A673 (cell line): ENCODE measurements at regions not wholly inside any gene's neighbourhood (a gene's known extent, or its start where the extent isn't known, plus 50 kb on each side); places are given as distances from the start of the nearest gene placed in this dataset.

Source experiments
- BruUV-seq: library from RNA; stranded (reverse); fragments of 400-500 nt; replicated peaks from 2 replicates; lab custom pipeline; 2021; lab: Mats Ljungman, UMichigan
- CTCF ChIA-PET: fragments of 300-600 bp; sonication (Branson Sonifier 250); formaldehyde crosslinking; loops from one replicate; lab custom pipeline; 2022; ENCODE audit warnings: antibody characterized with exemption; lab: Charles Lee
- POLR2A ChIA-PET: fragments of 300-600 bp; sonication (Branson Sonifier 250); formaldehyde crosslinking; loops from one replicate; lab custom pipeline; 2022; ENCODE audit warnings: antibody characterized with exemption; ENCODE audit not compliant: low non-redundant PET; lab: Charles Lee
- DNase-seq: peaks from one replicate; pipeline ENCODE4 v3.0.0-alpha.2; 2015; ENCODE audit warnings: low spot score
- H3K27ac ChIP-seq: fragments of 200-600 bp; sonication (generic); 2 replicates; pipeline ENCODE4 v1.5.1; 2016; ENCODE audit warnings: mixed run types, low read depth, mild to moderate bottlenecking, mixed read lengths, antibody characterized with exemption, low read length; ENCODE audit not compliant: poor library complexity, severe bottlenecking
- H3K27me3 ChIP-seq: fragments of 200-600 bp; sonication (generic); replicated peaks from 2 replicates; pipeline ENCODE4 v1.6.1; 2017; ENCODE audit warnings: mixed run types, low read depth, mild to moderate bottlenecking, mixed read lengths, antibody characterized with exemption, low read length; ENCODE audit not compliant: insufficient read depth, poor library complexity
- H3K36me3 ChIP-seq: fragments of 200-600 bp; sonication (generic); 2 replicates; pipeline ENCODE4 v1.6.1; 2016; ENCODE audit warnings: mixed run types, mild to moderate bottlenecking, mixed read lengths, antibody characterized with exemption, low read length; ENCODE audit not compliant: insufficient read depth, poor library complexity, severe bottlenecking
- H3K4me1 ChIP-seq: fragments of 200-600 bp; sonication (generic); 2 replicates; pipeline ENCODE4 v1.6.1; 2017; ENCODE audit warnings: mixed run types, mild to moderate bottlenecking, mixed read lengths, antibody characterized with exemption, low read length; ENCODE audit not compliant: insufficient read depth, poor library complexity, severe bottlenecking
- H3K4me3 ChIP-seq: fragments of 200-600 bp; sonication (generic); 2 replicates; pipeline ENCODE4 v1.5.1; 2016; ENCODE audit warnings: low read depth, mixed run types, mild to moderate bottlenecking, mixed read lengths, low read length; ENCODE audit not compliant: poor library complexity, severe bottlenecking
- H3K9me3 ChIP-seq: fragments of 200-600 bp; sonication (generic); 2 replicates; pipeline ENCODE4 v1.6.1; 2016; ENCODE audit warnings: mixed run types, low read depth, mild to moderate bottlenecking, mixed read lengths, antibody characterized with exemption, low read length; ENCODE audit not compliant: poor library complexity, severe bottlenecking
- EZH2 ChIP-seq: fragments of 200-600 bp; sonication (generic); IDR thresholded peaks from 2 replicates; pipeline ENCODE4 v1.6.1; 2017; ENCODE audit warnings: borderline replicate concordance, low read depth, mild to moderate bottlenecking, mixed read lengths, antibody characterized with exemption, low read length; ENCODE audit not compliant: poor library complexity, severe bottlenecking
- intact Hi-C: fragments of 100-400 bp; cut with micrococcal nuclease; formaldehyde crosslinking; loops from one replicate; pipeline ENCODE4 v1.10.0; 2022; ENCODE audit not compliant: unreplicated experiment
- TF ChIP-seq, protein P1 (sequence below): fragments of 300-800, 200-600 bp; sonication (generic); conservative IDR thresholded peaks from 2 replicates; pipeline ENCODE4 v1.5.1; 2017; ENCODE audit warnings: low read depth, mild to moderate bottlenecking, antibody characterized with exemption, low read length, moderate library complexity, mixed read lengths

DNA sequence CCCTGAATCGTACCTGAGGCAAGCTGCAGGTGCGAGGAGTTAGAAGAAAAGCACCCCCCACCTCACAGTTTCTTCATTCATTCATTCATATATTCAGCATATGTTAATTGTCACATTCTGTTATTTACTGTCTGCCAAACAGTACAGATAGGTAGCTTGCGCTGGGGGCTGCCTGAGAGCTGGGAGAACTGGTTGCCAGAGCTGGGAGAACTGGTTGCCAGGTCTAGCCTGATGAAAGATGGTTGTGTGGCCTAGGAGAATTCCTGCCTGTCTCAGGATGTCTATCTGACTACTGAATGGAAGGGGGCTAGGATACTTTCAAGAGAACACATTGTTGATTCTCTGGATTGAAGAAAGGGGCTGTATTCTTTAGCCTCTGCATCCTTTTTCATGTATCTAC is 225.9 kb upstream of the POU3F1 start:
- DNase-seq: no peak
- H3K4me3 ChIP-seq: no peak overlapping the region
- intact Hi-C loops: no loop called here
- no peak overlapping the region for H3K27ac ChIP-seq
- no peaks in the 10 kb centered on the region for H3K4me1 ChIP-seq
- POLR2A ChIA-PET: no interaction called here
- TF ChIP-seq EZH2: no peak
- TF ChIP-seq, protein P1, sequence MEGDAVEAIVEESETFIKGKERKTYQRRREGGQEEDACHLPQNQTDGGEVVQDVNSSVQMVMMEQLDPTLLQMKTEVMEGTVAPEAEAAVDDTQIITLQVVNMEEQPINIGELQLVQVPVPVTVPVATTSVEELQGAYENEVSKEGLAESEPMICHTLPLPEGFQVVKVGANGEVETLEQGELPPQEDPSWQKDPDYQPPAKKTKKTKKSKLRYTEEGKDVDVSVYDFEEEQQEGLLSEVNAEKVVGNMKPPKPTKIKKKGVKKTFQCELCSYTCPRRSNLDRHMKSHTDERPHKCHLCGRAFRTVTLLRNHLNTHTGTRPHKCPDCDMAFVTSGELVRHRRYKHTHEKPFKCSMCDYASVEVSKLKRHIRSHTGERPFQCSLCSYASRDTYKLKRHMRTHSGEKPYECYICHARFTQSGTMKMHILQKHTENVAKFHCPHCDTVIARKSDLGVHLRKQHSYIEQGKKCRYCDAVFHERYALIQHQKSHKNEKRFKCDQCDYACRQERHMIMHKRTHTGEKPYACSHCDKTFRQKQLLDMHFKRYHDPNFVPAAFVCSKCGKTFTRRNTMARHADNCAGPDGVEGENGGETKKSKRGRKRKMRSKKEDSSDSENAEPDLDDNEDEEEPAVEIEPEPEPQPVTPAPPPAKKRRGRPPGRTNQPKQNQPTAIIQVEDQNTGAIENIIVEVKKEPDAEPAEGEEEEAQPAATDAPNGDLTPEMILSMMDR: no peak
- H3K9me3 ChIP-seq: no peaks in the 10 kb centered on the region
- BruUV-seq: no TSS peak
- CTCF ChIA-PET: interaction anchor here (0.7 kb wide), 1 partner anchor 191 kb away, joined by 9 read pairs; no protein-coding TSS in a partner anchor
- no peaks in the 10 kb centered on the region for H3K36me3 ChIP-seq
- H3K27me3 ChIP-seq: no peaks in the 10 kb centered on the region

DNA sequence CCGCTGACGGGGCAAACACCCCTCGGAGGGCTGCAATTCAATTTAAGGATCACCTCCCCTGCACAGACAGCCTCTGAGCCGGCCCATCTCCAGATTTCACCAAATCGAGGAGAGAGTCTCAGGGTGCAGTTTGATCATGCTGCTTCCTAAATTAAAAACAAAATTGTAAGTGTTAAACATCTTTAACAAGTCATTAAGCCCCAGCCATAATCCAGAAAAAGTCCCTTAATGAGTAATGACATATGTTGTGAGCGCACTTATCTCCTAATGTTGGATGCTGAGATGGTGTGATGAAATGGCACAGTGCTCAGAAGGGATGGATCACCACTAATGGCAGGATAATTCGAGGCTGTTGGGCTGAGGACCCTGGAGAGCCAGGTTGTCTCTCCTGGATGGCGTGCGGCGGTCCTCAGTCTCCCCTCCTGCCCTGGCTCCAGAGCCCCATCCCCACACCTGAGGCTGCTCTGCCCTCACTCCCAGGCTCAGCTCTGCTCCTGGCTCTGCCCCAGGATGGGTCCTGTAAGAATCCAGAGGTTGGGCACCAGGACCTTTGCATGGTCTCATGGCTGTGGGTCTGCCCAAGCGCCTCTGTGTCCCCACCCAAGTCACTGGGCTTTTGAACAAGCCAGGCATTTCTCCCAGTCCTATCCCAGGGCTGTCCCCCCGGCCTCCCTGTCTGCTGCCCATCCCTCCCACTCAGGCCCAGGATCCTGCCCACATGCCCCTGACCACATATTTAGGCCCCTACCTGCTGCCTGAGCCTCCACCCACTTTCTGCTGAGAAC is 224.4 kb upstream of the POU3F1 start:
- TF ChIP-seq, protein P1: no peak
- no peak for TF ChIP-seq EZH2
- DNase-seq: no peak
- intact Hi-C loops: no loop called here
- BruUV-seq: no TSS peak
- ChIA-PET POLR2A (no interaction called here), CTCF (no interaction called here)
- H3K27me3 ChIP-seq: no peaks in the 10 kb centered on the region
- no peak overlapping the region for H3K27ac ChIP-seq
- H3K36me3 ChIP-seq: no peaks in the 10 kb centered on the region
- H3K9me3 ChIP-seq: no peaks in the 10 kb centered on the region
- H3K4me1 ChIP-seq: no peaks in the 10 kb centered on the region
- H3K4me3 ChIP-seq: no peak overlapping the region

DNA sequence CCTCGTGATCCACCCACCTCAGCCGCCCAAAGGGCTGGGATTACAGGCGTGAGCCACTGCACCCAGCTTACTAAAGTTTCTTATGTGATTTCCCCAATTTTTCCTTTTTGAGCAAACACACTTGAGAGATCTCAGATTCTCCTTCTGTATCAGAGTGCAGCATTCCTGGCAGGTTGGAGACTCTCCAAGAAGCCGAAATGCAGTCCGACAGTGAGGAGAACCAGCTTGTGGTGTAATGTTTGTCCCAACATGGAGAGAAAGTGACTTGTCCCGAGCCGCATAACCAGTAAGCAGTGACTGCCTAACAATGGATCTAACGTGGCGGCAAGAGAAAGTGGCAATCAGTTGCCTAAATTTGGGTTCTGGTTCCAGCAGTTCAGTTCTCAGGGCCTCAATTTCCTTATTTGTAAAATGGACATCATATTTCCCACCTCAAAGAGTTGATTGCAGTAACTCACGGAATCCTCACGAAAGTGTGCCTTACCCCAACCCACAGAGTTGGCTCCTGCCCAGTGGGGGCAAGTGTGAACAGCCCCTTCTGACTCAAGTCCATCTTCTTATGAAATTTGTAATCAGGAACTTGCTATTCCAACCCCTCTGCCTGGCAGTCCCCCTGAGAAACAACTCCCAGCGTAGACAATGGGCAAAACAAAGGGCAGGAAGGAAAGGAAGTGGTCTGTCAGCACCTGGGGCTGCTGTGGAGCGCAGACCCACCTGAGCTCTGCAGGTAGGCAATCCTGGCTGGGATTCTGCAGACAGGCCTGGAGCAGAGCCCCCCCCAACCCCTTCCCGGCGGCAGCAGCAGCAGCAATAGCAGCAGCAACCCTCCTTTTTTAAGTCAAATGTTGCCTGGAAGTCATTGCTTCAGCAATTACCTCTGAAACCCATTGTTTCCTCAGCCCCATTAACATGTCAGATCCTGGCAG is 223.6 kb upstream of the POU3F1 start:
- ChIA-PET POLR2A (no interaction called here), CTCF (no interaction called here)
- intact Hi-C loops: no loop called here
- no peak for DNase-seq
- Histone ChIP-seq H3K36me3 (no peaks in the 10 kb centered on the region), H3K9me3 (no peaks in the 10 kb centered on the region), H3K27ac (no peak overlapping the region), H3K4me1 (no peaks in the 10 kb centered on the region), H3K27me3 (no peaks in the 10 kb centered on the region), H3K4me3 (no peak overlapping the region)
- TF ChIP-seq, protein P1: no peak
- no peak for TF ChIP-seq EZH2
- BruUV-seq: no TSS peak
